ENCODE measurements at regions not wholly inside any gene's neighbourhood (a gene's known extent, or its start where the extent isn't known, plus 50 kb on each side); places are given as distances from the start of the nearest gene placed in this dataset.

DNA sequence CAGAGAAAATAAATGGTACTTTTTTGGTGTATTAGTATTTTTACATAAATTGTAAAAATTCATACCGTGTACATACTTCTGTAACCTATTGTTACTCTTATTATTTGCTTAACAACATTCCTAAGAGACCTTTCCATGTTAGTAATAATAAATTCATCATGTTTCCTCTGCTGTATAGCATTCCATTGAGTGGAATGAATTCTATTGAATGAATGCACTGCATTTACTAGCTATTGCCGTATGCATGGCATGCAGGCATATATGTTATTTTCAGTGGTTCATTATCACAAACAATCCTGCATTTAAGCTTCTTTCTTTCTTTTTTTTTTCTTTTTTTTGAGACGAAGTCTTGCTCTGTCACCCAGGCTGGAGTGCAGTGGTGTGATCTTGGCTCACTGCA lies 137.6 kb upstream of the TBX3 start:
- TF ChIP-seq ISL1 (CRISPR knock-in tag; IDR thresholded peaks at IDR 0.05) (no peak), RARB (CRISPR knock-in tag; IDR thresholded peaks at IDR 0.05) (no peak), ESRRG (CRISPR knock-in tag; IDR thresholded peaks at IDR 0.05) (no peak), ZNF565 (CRISPR knock-in tag; conservative IDR thresholded peaks at IDR 0.05; ENCODE audit: low read depth) (no peak)
- TF ChIP-seq, protein P1, sequence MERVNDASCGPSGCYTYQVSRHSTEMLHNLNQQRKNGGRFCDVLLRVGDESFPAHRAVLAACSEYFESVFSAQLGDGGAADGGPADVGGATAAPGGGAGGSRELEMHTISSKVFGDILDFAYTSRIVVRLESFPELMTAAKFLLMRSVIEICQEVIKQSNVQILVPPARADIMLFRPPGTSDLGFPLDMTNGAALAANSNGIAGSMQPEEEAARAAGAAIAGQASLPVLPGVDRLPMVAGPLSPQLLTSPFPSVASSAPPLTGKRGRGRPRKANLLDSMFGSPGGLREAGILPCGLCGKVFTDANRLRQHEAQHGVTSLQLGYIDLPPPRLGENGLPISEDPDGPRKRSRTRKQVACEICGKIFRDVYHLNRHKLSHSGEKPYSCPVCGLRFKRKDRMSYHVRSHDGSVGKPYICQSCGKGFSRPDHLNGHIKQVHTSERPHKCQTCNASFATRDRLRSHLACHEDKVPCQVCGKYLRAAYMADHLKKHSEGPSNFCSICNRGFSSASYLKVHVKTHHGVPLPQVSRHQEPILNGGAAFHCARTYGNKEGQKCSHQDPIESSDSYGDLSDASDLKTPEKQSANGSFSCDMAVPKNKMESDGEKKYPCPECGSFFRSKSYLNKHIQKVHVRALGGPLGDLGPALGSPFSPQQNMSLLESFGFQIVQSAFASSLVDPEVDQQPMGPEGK (CRISPR knock-in tag; IDR thresholded peaks at IDR 0.05; ENCODE audit: borderline replicate concordance) = no peak
- TF ChIP-seq, protein P2, sequence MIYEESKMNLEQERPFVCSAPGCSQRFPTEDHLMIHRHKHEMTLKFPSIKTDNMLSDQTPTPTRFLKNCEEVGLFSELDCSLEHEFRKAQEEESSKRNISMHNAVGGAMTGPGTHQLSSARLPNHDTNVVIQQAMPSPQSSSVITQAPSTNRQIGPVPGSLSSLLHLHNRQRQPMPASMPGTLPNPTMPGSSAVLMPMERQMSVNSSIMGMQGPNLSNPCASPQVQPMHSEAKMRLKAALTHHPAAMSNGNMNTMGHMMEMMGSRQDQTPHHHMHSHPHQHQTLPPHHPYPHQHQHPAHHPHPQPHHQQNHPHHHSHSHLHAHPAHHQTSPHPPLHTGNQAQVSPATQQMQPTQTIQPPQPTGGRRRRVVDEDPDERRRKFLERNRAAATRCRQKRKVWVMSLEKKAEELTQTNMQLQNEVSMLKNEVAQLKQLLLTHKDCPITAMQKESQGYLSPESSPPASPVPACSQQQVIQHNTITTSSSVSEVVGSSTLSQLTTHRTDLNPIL (CRISPR knock-in tag; IDR thresholded peaks at IDR 0.05; ENCODE audit: low read depth) = no peak
